ENCODE measurements at regions not wholly inside any gene's neighbourhood (a gene's known extent, or its start where the extent isn't known, plus 50 kb on each side); places are given as distances from the start of the nearest gene placed in this dataset.
"Not testable (repeated sequence)": the region's sequence is repeated elsewhere in the genome, so short reads cannot be mapped to it uniquely, and the experiment has no call there.

GRCh38 chr1:218880484-218881060, 293.1 kb upstream of the LYPLAL1 start:
- DNase-seq = no peak

DNA sequence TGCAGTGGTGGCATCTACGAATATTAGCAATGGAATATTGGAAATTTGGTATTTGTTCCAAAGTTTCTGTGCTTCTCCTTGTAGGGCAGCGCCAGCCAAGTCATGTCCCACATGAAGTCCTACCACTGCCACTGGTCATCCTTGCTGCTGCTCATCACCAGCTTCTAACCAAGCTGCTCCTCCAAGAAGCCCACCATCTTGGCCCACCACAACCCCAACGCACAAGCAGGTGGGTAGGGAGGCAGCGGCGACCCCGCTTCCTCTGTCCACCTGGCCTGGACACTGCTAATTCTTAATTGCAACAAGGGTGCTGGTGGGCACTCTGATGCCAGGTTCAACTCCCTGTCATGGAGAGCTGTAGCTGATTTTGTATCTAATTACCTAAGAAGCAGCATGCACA, 291.2 kb upstream of the LYPLAL1 start:
- no peak for DNase-seq

- DNase-seq = no peak
These were observed 287.4 kb upstream of the LYPLAL1 start for GRCh38 chr1:218886101-218886871.

GRCh38 chr1:218887141-218887925, 286.3 kb upstream of the LYPLAL1 start:
- DNase-seq = no peak

DNA sequence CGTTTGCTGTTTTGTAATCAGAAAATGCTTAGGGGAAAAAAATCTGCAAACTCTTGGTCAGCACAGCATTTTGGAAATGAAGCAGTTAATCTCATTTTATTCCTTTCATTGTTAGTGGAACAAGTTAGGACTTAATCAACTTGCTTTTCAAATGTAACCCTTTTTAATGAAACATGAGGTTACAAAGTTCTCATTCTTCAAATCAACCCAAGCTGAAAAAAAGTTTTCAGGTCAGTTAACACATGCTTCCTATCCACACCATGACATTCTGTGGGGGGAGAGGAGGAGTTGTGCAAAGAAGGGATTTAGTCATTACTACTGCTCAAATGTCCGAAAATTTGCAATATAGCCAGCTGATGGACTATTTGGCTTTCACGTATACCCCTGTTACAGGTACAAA, 283.2 kb upstream of the LYPLAL1 start:
- no peak for DNase-seq

GRCh38 chr1:218891577-218891976, 282.1 kb upstream of the LYPLAL1 start:
- no peak for DNase-seq

DNA sequence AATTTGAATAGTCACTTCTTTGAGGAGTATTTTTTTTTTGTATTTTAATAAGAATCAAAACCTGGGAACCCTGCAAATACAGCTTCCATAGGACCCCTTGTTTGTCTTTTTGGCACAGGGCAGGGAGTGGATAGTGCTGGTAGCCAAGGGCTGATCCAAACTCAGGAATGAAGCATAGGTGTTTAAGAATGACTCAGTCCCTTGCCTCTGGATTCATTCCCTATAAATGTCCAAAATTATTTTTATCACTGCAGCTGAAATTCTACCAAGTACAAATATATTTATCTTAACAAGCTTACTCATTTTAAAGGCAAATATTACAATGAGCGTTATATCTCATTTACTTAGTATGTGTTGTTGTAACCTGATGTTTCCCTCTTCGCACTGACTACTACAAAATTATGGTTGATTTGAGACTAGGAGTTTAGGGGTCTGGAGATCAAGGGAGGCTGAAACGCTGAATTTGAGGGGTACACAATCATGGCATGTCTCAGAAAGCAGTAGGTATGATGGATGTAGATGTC, 278.6 kb upstream of the LYPLAL1 start:
- no peak for DNase-seq

GRCh38 chr1:218896202-218896601, 277.5 kb upstream of the LYPLAL1 start:
- DNase-seq = no peak

GRCh38 chr1:218898921-218899320, 274.8 kb upstream of the LYPLAL1 start:
- DNase-seq = no peak

GRCh38 chr1:218900615-218901014, 273.1 kb upstream of the LYPLAL1 start:
- DNase-seq = no peak

DNA sequence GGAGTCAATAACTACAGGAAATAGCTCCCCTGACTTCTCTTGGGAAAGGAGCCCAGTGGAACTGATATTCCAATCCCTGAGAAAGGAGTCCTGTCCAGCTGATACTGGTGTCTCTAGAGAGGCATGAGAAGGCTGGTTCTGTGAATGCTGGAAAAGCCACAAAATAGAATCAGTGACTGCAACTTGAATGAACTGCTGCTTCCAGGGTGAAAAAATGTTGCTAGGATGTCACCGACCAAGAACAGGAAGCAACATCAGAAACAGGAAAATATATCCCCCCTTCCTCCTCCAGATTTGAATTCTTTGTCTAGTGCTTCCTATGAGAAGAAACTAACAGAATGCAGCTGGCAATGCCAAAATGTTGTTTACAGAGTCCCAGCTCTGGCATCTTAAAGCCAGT, 269.3 kb upstream of the LYPLAL1 start:
- no peak for DNase-seq

GRCh38 chr1:218916720-218917119, 257.0 kb upstream of the LYPLAL1 start:
- DNase-seq = no peak

DNA sequence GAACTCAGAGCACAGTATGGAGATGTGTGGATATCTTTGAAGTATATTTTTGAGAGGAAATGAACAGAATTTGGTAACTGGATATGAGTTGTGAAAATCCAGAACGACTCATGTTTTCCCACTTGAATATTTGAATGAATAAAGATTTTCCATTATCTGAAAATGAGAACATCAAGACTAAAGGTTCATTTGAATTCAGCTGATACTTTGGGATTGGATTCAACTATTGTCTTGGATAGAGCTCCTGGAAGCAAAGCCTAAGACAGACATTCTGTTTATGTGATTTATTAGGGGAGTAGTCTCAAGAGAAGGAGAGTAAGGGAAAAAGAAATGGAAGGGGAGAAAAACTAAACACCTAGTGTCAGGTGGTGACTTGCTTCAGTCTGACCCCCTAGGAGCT, 256.0 kb upstream of the LYPLAL1 start:
- DNase-seq = no peak

- no peak for DNase-seq
These were observed 247.9 kb upstream of the LYPLAL1 start for GRCh38 chr1:218925777-218926176.

DNA sequence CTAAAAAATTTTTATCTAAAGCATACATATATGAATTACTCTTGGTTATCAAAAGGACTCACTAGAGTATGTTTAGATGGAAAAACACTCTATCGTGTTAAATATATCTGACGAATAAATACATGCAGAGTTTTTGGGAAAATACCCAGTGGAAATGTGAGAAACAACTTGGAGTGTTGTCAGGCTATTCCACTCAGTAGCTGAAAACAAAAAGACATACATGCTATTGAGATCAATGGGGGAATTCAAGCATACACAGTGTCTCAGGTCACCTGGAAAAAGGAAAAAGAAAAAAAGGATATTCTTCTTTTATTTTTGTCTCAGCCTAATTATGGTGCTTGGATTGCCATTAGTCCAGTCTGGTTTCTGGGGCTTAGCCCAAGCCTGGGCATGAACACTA, 247.0 kb upstream of the LYPLAL1 start:
- DNase-seq = no peak

DNA sequence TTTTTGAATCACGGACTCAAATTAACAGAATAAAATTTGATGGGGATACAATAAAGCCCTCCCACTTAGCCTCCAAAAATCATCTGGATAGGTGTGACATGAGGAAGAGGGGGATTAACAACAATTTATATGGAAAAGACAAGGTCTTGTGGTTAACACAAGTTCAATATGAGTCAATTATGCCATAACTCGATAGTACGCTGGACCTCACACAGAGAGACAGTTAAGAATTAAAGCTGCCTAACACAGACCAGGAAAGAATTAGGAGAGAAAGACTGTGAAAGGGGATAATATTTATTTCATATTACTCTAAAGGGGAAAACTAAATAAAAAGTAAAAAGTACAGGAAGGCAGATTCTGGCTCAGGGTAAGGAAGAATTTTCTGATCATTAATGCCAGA, 243.7 kb upstream of the LYPLAL1 start:
- no peak for DNase-seq

DNA sequence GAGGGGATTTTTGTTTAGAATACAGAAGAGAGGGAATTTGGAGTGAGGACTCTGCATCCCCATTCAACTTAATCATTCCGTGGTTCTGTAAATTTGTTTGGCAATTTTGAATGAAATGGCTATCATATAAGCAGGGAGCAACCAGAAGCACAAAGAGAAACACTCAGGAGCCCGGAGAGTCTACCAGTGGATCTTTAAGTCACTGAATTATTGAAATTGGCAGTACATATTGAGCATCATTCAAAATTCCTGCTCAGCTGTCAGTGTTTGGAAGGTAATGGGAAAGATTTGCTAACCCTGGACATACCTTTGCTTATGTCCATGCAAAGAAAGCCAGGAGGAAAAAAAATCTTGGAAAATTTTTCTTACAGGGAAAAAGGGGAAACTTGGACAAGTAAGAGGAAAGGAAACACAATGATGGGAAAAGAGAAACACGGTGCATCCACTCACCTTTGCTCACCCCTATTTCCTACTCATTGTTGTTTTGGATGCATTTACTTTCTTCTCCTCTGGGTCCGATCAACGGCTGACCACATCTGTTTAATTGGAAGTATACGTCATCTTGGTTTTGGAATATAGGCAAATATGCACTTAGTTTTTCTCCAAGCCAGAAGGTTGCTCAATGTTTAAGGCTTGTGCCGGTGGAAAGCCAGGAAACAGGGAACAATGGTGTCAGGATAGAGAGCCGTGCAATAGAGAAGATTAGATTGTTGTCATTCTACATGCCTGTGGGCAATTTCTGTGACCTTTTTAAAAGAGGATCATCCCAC, 243.0 kb upstream of the LYPLAL1 start:
- no peak for DNase-seq

GRCh38 chr1:218931324-218931723, 242.4 kb upstream of the LYPLAL1 start:
- DNase-seq = no peak

DNA sequence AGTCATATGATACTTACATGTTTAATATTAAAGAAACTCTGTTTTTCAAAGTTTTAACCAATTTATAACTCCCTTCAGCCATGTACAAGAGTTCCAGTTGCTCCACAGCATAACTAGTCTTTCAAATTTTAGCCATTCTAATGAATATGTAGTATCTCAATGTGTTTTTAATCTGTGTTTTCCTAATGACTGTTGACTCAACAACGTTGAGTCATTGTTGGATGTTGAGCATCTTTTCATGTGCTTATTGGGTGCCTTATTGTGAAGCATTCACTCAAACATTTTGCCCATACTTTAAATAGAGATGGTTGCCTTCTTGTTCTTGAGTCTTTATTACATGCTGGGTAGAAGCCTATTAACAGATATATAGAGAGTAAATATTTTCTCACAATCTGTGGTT, 240.2 kb upstream of the LYPLAL1 start:
- no peak for DNase-seq

GRCh38 chr1:218935408-218935807, 238.3 kb upstream of the LYPLAL1 start:
- not testable (repeated sequence) for DNase-seq

- no peak for DNase-seq
These were observed 235.4 kb upstream of the LYPLAL1 start for GRCh38 chr1:218938259-218938658.

GRCh38 chr1:218939095-218939494, 234.6 kb upstream of the LYPLAL1 start:
- DNase-seq = no peak

DNA sequence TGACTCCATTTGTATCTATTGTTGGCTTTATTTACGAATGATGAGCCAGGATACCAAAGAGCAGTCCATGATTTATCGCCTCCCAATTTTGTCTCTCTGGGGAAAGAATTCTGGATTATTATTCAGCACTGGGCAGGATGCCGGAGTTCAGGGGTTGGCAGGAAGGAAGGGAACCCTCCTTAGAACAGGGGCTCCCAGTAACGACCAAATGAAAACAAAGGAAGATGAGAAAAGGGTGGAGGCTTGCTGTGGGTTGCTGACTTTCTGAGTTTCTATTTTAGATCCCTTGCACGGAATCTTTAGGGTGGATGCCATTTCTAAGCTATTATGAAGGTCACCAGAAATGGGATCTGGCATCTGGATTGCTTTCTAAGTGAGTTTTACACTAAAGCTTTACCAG, 231.2 kb upstream of the LYPLAL1 start:
- DNase-seq = no peak

Data from effector CD4-positive, alpha-beta T cell (primary cell).